ENCODE measurements at regions not wholly inside any gene's neighbourhood (a gene's known extent, or its start where the extent isn't known, plus 50 kb on each side); places are given as distances from the start of the nearest gene placed in this dataset.

- Histone ChIP-seq H2BK12ac (ENCODE audit: insufficient read length, low read depth, low read length) (no peak overlapping the region), H3K79me2 (ENCODE audit: insufficient read depth, low read length) (no peaks in the 10 kb centered on the region), H2BK5ac (ENCODE audit: insufficient read length, low read length) (no peak overlapping the region), H3T11ph (ENCODE audit: low read length) (no peak overlapping the region), H3K27ac (ENCODE audit: insufficient read length, low read depth, low read length) (no peak overlapping the region), H4K8ac (replicated peaks; ENCODE audit: insufficient read length, low read depth, low read length) (no peak overlapping the region), H4K91ac (ENCODE audit: insufficient read length, low read depth, low read length) (no peak overlapping the region), H3K23me2 (ENCODE audit: insufficient read length, low read depth, low read length, poor library complexity, severe bottlenecking) (no peaks in the 10 kb centered on the region), H3K18ac (ENCODE audit: insufficient read length, low read depth, low read length) (no peak overlapping the region), H4K5ac (ENCODE audit: insufficient read length, low read depth, low read length) (no peak overlapping the region), H3K14ac (ENCODE audit: insufficient read depth, low read length) (no peak overlapping the region), H2AK5ac (ENCODE audit: insufficient read length, low read length) (no peak overlapping the region), H3K79me1 (ENCODE audit: insufficient read depth, low read depth, low read length, poor library complexity, severe bottlenecking) (no peaks in the 10 kb centered on the region), H3K4me2 (ENCODE audit: insufficient read depth, insufficient read length, low read length) (no peak overlapping the region), H3K23ac (ENCODE audit: insufficient read length, low read depth, low read length) (no peak overlapping the region), H2AFZ (ENCODE audit: low read length) (no peak overlapping the region), H3K27me3 (ENCODE audit: insufficient read depth, low read length) (no peaks in the 10 kb centered on the region), H2BK20ac (ENCODE audit: low read depth, low read length, poor library complexity, severe bottlenecking) (no peak overlapping the region), H4K20me1 (ENCODE audit: control insufficient read depth, insufficient read depth, insufficient read length) (no peaks in the 10 kb centered on the region), H3K9me3 (ENCODE audit: control insufficient read depth, low read depth, low read length) (no peaks in the 10 kb centered on the region), H2BK120ac (ENCODE audit: low read depth, low read length, poor library complexity, severe bottlenecking) (no peak overlapping the region), H3K56ac (ENCODE audit: insufficient read length, low read depth, low read length) (no peak overlapping the region), H3K4ac (ENCODE audit: low read depth, low read length) (no peak overlapping the region), H3K9ac (ENCODE audit: extremely low read depth, insufficient read length, low read length) (no peak overlapping the region), H2BK15ac (ENCODE audit: low read depth, low read length) (no peak overlapping the region), H3K4me1 (ENCODE audit: insufficient read depth, low read length) (no peaks in the 10 kb centered on the region)
- Mint-ChIP-seq H3K4me3 (no peak overlapping the region), H3K4me1 (no peaks in the 10 kb centered on the region), H3K27me3 (ENCODE audit: low read depth) (no peaks in the 10 kb centered on the region), H3K36me3 (ENCODE audit: insufficient read depth in 1 of 3, low read depth in 3 of 3) (0 out of 7 replicates have a peak, but pooled peaks cover 0 to 3% (median 0%) of the 10 kb centered on the region in 3 experiments), H3K9me3 (peaks cover 2 to 4% of the 10 kb centered on the region in 2 experiments; a peak in 2 of 5 replicates), H3K27ac (no peak overlapping the region)
- no peak for TF ChIP-seq CTCF (conservative IDR thresholded peaks at IDR 0.05)
- DNase-seq: no peak
- no CpG with 5 or more reads among the region's 3 CpGs for WGBS (ENCODE audit: extremely low coverage, insufficient read length, low lambda C conversion rate)
Observed at GRCh38 chr15:61295239-61295638, 66.1 kb upstream of the RORA start.
